ENCODE measurements at regions not wholly inside any gene's neighbourhood (a gene's known extent, or its start where the extent isn't known, plus 50 kb on each side); places are given as distances from the start of the nearest gene placed in this dataset.

GRCh38 chr13:108142702-108143436, 72.5 kb downstream of the LIG4 start:
- no peak for TF ChIP-seq CTCF (conservative IDR thresholded peaks at IDR 0.05)
- TF ChIP-seq ZFX (IDR thresholded peaks at IDR 0.05), result no peak

All from C4-2B (cell line).